ENCODE measurements at regions not wholly inside any gene's neighbourhood (a gene's known extent, or its start where the extent isn't known, plus 50 kb on each side); places are given as distances from the start of the nearest gene placed in this dataset.

DNA sequence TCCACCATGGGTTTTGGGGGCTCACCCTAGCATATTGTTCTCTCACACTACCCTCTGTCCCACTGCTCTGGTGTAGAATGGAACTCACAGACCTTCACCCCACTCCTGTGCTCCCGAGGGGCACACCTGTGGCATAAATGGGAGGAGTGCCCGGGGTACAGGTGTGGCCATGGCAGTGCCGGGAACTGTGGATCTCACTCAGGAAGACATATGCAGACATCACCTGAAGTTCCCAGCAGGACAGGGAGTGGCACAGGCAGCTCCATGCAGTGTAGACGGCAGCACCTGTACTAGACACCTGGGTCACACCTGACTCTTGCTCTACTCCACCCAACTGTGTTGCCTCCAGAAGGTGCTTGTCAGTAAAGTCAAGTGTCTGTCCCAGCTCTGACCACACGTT, 57.6 kb upstream of the MRPS22 start:
- no peak for DNase-seq

DNA sequence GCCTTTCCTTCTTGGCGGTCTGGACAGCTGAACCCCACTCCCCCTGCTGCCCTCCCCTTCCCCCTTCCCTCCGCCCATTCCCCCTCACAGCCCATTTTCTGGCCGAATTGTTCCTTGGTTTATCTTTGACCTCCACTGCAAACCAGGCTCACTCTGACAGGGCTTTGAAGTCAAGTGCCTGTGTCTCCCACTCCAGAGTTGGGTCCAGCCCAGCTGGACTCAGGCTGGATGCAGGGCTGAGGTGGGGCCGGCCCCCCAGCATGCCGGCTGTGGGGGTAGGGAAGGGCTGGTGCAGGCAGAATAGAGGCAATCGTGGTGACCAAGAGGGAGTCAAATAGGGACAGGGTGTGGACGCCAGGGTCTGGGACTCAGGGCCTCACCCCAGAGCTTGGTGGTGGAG, 57.0 kb upstream of the MRPS22 start:
- no peak for DNase-seq

DNA sequence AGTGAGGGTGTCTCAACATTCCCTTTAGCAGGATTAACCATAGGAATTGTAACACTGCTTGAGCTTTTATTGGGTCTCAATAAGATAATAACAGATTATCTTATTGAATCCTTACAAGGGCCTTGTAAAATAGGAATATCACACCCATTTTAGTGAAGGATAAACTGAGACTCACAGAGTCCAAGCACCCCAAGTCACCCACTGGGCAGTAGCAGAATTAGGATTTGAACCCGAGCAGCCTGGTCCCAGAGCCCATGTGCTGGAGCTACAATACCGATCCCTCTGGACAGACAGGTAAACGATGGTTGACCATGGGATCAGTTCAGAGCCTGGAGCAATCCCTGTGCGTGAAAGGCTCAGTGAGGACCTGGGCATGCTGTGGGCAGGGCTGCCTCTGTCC, 56.3 kb upstream of the MRPS22 start:
- no peak for DNase-seq

DNA sequence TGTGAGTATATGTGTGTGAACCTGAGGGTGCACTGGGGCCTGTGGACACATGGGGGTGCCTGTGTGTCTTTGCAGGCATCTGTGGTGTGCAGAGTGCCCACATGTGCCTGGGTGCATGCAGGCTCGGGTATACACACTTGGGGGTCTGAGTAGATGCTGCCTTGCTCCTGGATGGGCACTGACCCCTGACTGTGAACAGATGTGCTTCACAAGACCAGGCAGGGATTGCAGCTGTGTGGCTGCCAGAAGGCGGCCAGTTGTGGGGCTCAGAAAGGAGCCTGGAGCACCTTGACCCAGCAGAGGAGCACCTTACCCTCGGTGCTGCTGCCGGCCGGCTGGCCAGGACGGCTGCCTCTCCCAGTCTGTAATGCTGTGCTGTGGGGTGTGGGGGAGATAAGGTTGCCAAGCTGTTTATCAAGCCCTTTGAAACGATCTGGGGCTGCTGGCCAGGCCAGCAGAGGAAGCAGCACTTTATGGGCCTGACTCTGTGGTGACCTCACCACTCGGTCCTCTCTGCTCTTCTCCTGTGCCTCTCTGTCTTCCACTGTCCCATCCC, 55.5 kb upstream of the MRPS22 start:
- DNase-seq = no peak

DNA sequence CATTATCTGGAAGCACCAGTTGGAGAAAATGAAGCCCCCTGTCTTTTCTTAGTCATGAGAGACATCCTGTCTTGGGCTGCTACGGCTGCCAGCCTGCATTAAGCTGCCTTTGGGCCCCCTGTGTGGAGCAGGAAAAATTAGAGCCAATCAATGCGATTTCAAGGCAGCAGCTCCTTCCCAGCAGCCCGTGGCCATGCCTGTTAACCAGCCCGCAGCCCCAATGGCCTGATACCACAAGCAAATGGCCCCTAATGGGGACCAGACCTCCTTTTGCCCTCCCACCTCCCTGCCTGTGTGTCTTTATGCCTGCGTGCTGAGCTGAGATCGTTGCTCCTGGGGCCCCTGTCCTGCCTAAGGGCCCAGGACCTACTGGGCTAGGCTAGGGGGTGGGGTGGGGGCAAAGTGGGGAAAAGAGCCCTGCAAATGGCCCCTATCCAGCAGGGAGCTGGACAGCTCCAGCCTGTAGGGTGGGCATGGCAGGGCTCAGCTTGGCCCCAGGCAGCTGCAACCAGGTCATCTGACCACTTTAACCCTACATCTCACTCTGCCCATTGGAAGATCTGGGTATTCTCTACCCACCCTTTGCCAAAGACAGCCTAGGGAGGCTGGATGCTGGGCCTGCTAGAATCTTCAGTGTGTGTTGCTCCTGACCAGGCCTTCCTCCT, 53.8 kb upstream of the MRPS22 start:
- no peak for DNase-seq

DNA sequence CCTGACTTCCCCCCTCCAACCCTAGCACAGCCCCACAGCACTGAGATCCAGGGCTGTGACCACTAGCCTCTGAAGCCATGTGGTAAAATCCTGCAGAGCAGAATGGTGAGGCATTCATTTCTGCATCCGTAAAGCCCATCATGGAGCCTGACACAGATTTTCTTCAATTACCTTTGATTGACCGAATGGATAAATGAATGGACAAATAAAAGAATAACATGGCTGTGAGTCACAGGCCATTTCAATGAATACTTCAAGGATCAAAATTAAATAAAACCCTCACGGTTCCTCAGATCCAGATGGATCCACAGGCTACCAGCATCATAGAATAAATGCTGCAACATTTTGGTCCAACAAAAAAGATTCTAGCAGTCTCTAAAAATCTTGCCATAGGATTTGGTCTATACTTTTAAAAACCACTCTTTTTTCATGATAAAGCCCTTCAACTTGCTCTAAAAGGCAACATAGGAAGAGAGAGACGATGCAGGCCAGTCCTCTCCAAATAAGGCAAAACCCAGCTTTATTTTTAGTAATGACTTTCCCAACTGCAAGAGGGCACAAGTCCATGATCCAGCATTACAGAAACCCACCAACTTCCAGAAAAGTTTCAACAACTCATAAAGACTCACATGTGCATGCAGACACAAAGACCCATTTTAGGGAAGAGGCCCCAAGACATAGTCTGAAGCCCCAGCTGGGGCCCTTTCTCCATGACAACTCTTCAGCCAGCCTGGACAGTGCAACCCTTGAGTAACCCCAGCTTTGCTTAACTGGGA, 52.4 kb upstream of the MRPS22 start:
- no peak for DNase-seq

DNA sequence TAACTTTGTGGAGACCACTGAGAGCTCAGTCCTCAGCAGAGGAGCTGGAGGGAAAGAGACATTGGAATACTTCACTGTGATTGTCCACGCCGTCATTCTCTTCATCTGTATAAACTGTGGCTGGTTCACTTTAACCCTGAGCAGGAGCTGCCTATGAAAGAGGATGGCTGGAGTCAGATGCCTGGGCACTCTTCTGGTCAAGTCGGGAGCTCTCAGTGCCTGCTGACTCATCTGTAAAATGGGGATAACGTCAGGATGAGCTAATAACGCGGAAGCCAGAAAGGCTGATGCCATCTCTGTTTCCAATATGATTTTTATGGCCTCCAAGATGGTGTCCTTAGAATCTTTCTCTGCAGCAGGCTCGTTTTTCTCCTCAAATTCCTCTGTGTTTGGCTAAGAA, 51.6 kb upstream of the MRPS22 start:
- no peak for DNase-seq

DNA sequence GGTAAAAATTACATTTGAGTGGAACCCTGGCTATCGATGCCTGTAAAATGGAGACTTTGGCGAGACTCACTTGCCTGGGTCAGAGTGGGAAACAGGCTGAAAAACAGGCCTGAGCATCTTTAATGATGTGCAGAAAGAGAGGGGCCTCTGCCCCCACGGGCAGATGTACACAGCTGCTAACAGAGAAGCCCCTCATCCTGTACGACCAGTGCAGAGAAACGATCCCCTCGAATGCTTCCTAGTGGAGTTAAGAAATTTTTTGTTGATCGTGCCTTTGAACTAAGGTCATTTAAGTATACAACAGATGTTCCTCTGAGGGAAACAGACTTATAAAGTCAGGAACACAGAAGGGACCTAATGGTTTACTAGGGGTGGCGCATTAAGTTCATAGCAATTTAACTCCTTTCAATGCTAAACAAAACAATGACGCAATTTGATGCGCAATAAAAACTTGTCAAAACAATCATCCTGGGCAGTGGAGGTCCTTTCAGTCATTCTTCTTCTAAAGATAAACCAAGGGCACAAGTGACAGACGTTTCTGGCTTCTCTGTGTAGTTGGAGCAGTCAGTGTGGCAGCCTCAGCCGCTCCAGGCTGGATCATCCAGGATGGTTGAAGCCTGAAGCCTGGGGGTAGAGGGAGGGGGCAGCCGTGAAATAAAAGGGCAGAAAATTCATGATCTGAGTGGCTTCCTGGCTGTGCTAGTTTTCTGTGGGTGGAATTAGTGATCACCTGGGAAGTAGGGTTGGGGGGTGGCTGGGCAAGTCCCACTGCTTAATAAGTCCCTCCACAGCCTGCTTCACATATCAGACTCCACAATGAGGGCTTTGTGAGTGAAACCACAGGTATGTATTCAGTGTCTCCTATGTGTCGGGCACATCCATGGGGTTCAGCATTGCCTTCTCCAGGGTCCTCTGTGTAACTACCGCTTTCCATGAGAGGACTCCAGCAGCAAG, 50.8 kb upstream of the MRPS22 start:
- no peak for DNase-seq

DNA sequence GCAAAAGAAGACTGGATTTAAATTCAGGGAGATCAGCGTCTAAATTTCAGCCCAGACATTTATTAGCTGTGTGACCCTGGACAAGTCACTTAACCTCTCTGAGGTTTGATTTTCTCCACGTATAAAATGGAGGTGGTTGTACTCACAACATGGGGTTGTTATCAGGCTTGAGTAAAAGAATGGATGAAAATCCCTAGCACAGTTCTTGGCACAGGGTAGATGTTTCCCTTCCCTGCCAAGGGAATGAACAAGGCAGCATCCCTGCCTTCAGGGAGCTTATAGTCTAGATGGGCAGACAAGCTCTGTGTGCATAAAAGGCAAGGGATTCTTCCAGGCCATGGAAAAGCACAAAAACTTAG, 50.2 kb upstream of the MRPS22 start:
- no peak for DNase-seq

Data from activated CD4-positive, alpha-beta T cell treated with anti-CD3 and anti-CD28 coated beads for 48 hours (primary cell).